GM20000 (cell line): ENCODE measurements at regions not wholly inside any gene's neighbourhood (a gene's known extent, or its start where the extent isn't known, plus 50 kb on each side); places are given as distances from the start of the nearest gene placed in this dataset.

ENCODE experiments used
- DNase-seq: peaks from one replicate; pipeline ENCODE4 v3.0.0; 2012; ENCODE audit warnings: low spot score
- CTCF ChIP-seq: IDR thresholded peaks from 2 replicates; pipeline ENCODE4 v1.5.1; 2012; ENCODE audit warnings: mild to moderate bottlenecking, control low read depth; ENCODE audit errors: extremely low read depth, missing control alignments

GRCh38 chr2:226611196-226611943 is 188.2 kb downstream of the IRS1 start:
- DNase-seq = no peak
- TF ChIP-seq CTCF = no peak

DNA sequence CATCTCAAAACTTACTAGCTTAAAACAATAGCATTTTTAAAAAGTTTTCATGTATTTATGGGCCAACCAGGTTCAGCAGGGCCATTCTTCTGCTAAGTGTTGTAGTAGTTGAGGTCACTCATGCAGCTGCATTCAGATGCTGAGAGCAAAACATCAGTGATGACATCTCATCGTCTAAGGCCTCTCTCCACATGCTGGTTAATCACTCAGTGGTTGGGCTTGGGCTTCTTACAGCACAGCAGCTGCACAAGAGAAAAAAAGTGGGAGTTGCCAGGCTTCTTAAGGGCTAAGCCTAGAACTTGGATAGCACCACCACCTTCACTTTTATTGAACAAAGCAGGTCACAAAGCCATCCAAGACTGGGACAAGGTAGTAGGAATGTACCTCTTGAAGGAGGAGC is 190.3 kb downstream of the IRS1 start:
- TF ChIP-seq CTCF = no peak

DNA sequence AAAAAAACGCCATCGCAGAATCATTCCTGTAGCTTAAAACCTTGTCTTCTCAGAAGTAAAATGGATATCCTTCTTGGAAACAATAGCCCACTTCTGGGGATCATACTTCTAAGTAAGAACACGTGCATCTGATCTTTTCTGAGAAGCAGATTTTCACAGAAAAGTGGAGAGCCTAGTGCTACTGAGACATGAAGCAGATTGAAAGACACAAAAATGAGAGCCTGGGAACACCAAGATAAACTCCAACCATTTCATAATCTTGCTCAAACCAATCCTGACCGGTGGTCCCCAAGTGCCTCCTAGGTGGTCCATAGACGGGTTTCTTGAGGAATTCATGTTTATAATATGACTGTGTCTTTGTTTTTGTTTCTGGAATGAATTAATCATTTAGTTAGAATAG is 191.2 kb downstream of the IRS1 start:
- no peak for DNase-seq
- TF ChIP-seq CTCF = no peak

More for the DNA sequence above, 190.3 kb downstream of the IRS1 start:
- DNase-seq = no peak

DNA sequence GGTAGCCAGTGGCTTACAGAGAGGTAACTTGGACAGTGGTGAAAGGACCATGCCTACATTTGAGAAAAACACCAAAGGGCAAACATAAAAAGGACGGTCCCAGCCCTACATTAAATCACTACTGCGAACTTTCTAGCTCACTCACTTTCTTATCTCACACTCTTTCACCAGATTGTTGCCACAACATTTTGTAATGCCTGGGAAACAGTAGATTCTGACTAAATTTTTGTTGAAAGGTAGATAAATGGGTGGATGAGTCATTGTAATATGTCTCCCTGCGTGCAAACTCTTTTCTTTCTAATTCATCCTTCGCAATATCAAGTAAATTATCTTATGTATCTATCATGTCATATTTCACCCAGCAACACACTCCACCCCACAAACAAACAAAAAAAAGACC is 192.2 kb downstream of the IRS1 start:
- no peak for DNase-seq
- no peak for TF ChIP-seq CTCF

- DNase-seq = no peak
- TF ChIP-seq CTCF = no peak
These were observed 194.0 kb downstream of the IRS1 start for GRCh38 chr2:226605642-226606041.

DNA sequence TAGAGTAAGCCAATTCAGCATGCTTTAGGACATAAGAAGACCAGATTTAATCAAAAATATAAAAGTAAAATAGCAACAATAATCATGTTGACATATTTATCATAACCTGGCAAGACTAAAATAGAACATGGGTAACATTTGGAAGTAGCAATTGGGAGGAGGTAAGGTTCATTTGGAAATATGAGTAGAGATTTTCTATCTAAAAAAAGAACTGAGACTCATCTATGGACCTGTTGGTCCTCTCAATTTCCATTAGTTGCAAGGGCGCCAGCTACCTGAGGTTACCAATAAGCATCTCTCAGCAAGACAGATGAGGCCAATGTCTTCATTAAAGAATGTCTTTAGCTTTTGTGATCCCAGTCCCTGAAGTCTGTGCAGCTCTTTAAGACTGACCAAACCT is 196.0 kb downstream of the IRS1 start:
- TF ChIP-seq CTCF = no peak
- no peak for DNase-seq

- no peak for TF ChIP-seq CTCF
- no peak for DNase-seq
These were observed 197.5 kb downstream of the IRS1 start for GRCh38 chr2:226601881-226602662.
